Fibroblast of lung (primary cell): ENCODE measurements at regions not wholly inside any gene's neighbourhood (a gene's known extent, or its start where the extent isn't known, plus 50 kb on each side); places are given as distances from the start of the nearest gene placed in this dataset.

Source experiments
- EZH2 ChIP-seq: IDR thresholded peaks from 2 replicates; pipeline ENCODE4 v1.5.1; 2012; ENCODE audit warnings: low read length, control low read depth, mild to moderate bottlenecking; ENCODE audit errors: missing control alignments
- TF ChIP-seq, protein P1 (sequence below), 2 donors: IDR thresholded peaks in 1 of 2; conservative IDR thresholded peaks in 1 of 2; 1 replicate in 1 of 2; 2 replicates in 1 of 2; pipeline ENCODE4 v1.5.1; 2011 to 2012; ENCODE audit warnings: low read length in 2 of 2, control low read depth in 1 of 2, inconsistent platforms in 1 of 2, low read depth in 1 of 2, mild to moderate bottlenecking in 1 of 2

DNA sequence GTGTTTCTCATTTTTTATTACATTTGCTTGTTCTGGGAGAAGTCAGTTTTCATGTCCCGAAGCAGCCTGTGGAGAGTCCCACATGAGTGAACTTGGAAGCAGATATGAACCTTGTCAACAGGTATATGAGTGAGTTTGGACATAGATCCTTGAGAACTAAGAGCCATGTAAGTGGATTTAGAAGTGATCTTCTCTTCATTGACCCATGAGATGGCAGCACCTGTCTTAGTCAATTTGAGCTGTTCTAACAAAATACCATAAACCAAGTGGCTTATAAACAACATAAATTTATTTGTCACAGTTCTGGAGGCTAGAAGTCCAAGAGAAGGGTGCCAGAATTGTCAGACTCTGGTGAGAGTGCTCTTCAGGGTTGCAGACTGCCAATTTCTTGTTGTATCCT is 1043.8 kb downstream of the ADGRL3 start:
- TF ChIP-seq, protein P1, sequence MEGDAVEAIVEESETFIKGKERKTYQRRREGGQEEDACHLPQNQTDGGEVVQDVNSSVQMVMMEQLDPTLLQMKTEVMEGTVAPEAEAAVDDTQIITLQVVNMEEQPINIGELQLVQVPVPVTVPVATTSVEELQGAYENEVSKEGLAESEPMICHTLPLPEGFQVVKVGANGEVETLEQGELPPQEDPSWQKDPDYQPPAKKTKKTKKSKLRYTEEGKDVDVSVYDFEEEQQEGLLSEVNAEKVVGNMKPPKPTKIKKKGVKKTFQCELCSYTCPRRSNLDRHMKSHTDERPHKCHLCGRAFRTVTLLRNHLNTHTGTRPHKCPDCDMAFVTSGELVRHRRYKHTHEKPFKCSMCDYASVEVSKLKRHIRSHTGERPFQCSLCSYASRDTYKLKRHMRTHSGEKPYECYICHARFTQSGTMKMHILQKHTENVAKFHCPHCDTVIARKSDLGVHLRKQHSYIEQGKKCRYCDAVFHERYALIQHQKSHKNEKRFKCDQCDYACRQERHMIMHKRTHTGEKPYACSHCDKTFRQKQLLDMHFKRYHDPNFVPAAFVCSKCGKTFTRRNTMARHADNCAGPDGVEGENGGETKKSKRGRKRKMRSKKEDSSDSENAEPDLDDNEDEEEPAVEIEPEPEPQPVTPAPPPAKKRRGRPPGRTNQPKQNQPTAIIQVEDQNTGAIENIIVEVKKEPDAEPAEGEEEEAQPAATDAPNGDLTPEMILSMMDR (conservative IDR thresholded peaks at IDR 0.05 in 1 of 2, IDR thresholded peaks at IDR 0.05 in 1 of 2; ENCODE audit: low read depth in 1 of 2, low read length in 2 of 2), result no peak
- no peak for TF ChIP-seq EZH2
